ENCODE measurements at regions not wholly inside any gene's neighbourhood (a gene's known extent, or its start where the extent isn't known, plus 50 kb on each side); places are given as distances from the start of the nearest gene placed in this dataset.
A peak's percentile ranks its signal among the peaks of the same experiment; 100 is the strongest.
"Not testable (repeated sequence)": the region's sequence is repeated elsewhere in the genome, so short reads cannot be mapped to it uniquely, and the experiment has no call there.

DNA sequence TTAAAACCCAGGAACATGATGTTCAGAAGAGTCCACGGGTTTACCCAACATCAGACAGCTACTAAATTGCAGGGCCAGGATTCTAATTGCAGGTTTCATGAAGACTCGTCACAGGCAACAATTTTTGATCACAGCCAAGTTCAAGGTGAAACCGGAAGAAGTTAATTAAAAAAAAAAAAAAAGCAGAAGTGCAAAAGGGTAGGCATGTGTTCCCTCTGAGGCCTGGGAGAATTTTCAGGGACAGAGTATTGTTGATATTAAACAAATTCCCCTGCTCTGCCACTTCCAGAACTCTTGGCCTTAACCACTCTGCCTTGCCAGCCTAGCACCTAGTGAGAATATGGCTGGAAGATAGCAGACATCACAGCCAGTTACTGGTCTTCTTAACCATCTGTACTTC lies 99.4 kb upstream of the TRIB2 start:
- no peak overlapping the region for H3K4me3 ChIP-seq (ENCODE audit: low read depth, low read length)
- no peak for DNase-seq (ENCODE audit: low read depth)

DNA sequence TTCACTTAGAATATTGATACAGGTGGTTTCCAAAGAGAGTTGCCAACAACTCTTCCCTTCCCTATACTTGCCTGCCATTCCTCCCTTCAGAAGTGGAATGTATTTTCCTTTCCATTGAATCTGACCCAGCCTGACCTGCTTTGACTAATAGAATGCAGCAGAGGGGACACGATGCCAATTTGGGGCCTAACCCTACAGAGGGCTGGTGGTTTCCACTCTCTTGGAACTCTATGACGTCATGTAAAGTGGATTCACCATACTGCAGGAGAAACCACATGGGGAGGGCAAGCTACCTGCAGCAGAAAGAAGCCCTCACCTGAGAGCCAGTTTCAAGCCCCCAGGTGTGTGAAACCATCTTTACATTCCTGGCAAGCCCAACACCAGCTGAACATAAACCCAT lies 98.9 kb upstream of the TRIB2 start:
- no peak for DNase-seq (ENCODE audit: low read depth)
- no peak overlapping the region for H3K4me3 ChIP-seq (ENCODE audit: low read depth, low read length)

DNA sequence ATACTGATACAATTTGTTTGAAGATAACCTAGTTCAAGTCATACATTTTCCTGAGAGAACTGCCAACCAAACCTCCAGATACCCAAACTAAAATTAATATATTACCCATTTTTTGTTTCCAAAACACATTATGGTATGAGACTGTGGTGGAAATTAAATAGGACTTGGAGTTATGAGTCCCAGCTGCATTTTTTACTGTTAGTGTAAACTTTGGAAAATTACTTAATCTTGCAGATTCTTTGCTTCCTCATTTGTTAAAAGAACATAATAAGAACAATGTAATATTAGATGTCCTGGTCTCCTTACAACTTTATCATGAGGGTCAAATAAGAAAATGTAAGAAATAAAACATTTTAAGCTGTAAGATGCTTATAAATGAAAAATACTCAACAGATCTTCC lies 98.2 kb upstream of the TRIB2 start:
- H3K4me3 ChIP-seq (ENCODE audit: low read depth, low read length): no peak overlapping the region

DNA sequence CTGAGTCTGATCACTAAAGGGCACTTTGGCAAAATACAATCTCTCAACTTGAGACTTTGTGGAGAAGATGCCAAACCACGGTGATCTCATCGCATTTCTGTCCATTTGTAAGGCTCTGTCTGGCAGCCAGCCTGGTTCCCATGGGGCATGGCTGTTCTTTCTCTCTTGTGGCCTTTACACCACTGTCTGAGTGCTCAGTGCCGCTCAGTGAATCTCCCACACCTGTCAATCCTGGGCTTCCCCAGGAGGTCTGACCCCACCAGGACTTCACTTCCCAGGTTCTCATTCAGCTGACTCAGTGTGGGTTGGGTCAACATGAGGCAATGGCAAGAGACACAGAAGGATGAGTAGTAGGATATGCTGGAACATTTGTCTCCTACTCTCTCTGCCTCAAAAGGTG lies 96.8 kb upstream of the TRIB2 start:
- DNase-seq (ENCODE audit: low read depth): peak; percentile 99
- H3K4me3 ChIP-seq (ENCODE audit: low read depth, low read length): no peak overlapping the region

More for the DNA sequence above, 98.2 kb upstream of the TRIB2 start:
- no peak for DNase-seq (ENCODE audit: low read depth)

DNA sequence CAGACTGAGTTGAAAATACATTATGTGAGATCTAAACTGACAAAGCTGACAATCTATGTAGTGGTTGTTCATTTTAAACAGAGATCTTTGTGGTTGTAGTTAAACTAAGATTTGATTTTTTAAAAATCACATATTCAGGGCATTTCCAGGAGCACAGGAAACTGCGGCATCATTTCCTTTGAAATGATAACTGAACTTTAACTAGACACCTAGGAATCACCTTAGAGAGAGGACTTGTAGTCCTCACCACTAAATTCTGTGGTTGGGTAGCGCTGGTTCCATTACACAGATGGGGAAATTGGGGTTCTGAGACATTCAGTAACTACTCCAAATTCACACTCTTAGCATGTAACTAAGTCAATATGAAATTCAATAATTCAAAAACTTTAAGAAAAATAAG lies 96.0 kb upstream of the TRIB2 start:
- no peak overlapping the region for H3K4me3 ChIP-seq (ENCODE audit: low read depth, low read length)
- DNase-seq (ENCODE audit: low read depth): no peak

DNA sequence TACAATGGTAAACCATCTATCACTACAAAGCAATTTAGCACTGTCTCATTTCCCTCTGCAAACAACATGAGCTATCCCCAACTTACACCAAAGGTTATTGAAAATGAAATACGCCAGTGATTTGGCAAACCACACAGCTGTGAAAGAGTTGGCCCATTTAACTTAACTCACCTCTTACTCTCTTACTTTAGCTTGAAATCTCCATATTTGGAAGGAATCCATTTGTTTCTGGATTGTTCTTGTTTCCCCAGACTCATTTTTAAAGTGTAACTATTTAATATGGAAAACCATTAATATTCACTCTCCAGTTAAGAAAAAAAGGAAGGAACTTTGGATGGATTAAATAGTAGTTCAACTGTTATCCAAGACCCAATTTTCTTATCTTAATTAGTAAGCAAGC lies 93.7 kb upstream of the TRIB2 start:
- DNase-seq (ENCODE audit: low read depth): no peak
- H3K4me3 ChIP-seq (ENCODE audit: low read depth, low read length): no peak overlapping the region

DNA sequence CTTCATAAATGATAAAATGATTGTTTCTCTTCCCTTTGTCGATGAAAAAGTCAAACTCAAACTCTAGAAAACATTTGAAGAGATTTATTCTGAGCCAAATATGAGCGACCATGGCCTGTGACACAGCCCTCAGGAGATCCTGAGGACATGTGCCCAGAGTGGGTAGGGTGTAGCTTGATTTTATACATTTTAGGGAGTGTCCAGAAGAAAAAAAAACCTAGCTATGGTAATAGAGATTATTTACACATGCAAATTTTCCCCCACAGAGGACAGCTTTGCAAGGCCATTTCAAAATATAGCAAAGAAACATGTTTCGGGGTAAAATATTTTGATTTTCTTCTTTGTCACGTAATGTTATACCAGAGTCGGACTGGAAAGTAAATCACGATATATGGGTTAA lies 92.4 kb upstream of the TRIB2 start:
- DNase-seq (ENCODE audit: low read depth): no peak
- no peak overlapping the region for H3K4me3 ChIP-seq (ENCODE audit: low read depth, low read length)

DNA sequence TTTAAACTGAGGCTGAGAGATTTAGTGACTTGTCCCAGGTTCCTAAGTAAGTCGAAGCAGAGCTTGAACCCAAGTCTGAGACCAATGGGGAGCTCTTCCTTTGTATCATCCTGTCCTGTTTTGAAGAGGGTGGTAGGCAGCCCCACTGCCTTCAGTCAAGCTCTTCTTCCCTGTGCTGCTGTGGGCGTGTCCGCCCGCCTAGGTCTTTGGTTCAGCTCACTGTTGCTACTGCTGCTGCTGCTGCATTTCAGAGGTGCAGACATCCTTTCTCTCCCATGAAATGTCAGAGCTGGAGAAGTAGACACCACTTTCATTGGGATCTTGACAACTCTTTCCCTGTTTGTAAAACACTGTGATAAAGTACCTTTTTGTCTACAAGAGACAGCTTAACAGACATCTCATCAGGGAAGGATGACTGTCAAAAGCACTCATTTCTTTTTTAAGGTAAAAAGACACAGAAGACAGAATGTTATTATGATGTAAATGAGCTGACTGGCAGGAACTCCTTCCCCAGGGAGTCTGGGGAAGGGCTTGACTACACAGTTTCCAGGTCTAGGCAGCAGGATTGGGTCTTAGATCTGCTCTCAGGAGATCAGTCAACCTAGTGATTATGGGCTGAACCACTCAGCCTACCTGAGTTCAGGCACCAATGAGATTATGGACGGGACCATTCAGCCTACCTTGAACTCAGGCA lies 91.7 kb upstream of the TRIB2 start:
- DNase-seq (ENCODE audit: low read depth): no peak
- no peak overlapping the region for H3K4me3 ChIP-seq (ENCODE audit: low read depth, low read length)

DNA sequence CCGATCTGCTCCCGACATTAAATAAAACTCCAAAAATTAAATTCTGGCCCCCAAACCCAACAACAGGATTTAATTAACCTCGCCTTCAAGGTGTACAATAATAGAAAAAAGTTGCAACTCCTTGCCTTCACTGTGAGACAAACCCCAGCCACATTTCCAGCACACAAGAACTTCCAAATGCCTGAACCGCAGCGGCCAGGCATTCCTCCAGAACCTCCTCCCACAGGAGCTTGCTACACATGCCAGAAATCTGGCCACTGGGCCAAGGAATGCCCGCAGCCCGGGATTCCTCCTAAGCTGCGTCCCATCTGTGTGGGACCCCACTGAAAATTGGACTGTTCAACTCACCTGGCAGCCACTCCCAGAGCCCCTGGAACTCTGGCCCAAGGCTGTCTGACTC lies 88.2 kb upstream of the TRIB2 start:
- DNase-seq (ENCODE audit: low read depth); H3K4me3 ChIP-seq (ENCODE audit: low read depth, low read length): not testable (repeated sequence)

DNA sequence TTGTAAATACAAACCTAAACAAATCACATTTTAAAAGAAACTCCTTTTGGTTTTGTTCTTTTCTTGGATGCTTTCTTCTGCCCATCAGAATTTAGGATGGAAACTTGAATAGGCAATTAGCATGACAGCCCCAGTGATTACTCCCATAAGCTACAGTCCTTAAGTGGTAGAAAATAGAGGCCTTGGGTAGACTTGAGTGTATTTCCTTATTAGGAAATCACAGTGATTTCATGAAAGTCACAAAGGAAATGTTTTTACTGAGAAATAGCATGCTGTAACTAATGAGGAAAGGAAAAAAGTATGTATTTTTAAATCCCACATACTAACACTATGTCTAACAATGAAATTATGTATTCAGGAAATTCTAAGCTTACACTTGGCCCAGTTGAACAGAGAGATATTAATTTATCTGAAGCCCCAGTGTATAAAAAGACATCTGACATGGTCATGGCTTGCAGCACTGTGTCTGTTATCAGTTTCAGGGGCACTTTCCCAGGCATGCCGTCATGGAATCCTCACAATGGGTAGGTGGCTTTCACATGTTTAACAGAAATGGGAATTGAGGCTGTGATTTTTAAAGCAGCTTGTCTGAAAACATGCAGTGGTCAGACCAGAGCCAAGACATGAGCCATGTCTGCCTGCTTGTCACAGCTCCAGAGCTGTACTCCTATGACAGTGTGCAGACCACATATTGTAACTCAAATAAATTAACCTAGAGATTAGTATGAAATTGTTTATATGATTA lies 79.7 kb upstream of the TRIB2 start:
- no peak overlapping the region for H3K4me3 ChIP-seq (ENCODE audit: low read depth, low read length)
- DNase-seq (ENCODE audit: low read depth): no peak

DNA sequence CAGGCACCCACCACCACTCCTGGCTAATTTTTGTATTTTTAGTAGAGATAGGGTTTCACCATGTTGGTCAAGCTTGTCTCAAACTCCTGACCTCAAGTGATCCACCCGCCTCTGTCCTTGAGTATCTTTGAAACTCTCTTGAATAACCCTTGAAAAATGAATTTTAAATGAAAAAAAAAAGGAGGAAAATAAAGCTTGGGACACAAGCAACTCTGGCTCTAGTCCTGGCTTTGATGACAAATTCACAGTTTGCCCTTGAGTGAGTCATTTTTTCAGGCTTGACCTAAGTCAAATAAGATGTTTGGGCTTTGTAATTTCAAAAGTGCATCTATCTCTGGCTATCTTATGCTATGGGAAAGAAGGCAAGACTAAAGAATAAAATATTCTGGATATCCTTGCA lies 79.0 kb upstream of the TRIB2 start:
- DNase-seq (ENCODE audit: low read depth): no peak
- no peak overlapping the region for H3K4me3 ChIP-seq (ENCODE audit: low read depth, low read length)

DNA sequence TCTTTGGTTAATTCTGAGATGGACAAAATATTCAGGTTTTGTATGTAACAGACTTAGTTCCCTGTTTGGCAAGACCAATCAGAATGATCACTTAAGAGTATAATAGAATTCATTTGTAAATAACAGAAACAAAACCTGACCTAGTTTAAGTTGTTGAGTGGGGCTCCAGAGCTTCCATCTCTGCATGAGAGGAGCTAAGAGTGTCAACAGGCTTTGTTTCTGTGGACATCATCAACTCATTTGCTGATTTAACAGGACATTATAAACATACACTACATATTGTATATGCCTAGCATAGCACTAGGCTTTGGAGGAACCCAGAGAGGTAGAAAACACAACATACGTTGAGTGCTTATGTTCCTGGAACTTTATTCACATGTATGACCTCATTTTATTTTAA lies 75.3 kb upstream of the TRIB2 start:
- H3K4me3 ChIP-seq (ENCODE audit: low read depth, low read length): no peak overlapping the region
- no peak for DNase-seq (ENCODE audit: low read depth)

DNA sequence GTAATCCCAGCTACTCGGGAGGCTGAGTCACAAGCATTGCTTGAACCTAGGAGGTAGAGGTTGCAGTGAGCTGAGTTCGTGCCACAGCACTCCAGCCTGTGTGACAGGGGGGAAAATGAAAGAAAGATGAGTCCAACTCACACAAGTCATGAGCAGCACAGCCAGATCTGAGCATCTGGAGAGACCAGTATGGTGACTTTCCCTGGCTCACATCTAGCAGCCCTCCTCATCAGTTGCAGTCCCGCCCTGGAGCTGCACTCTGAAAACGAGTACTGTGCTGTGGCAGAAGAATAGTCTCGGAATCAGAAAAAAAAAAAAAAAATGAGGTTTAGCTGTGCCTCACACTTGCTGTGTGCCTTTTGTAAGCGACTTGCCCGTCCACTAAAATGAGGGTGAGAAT lies 74.4 kb upstream of the TRIB2 start:
- DNase-seq (ENCODE audit: low read depth): no peak
- H3K4me3 ChIP-seq (ENCODE audit: low read depth, low read length): no peak overlapping the region

DNA sequence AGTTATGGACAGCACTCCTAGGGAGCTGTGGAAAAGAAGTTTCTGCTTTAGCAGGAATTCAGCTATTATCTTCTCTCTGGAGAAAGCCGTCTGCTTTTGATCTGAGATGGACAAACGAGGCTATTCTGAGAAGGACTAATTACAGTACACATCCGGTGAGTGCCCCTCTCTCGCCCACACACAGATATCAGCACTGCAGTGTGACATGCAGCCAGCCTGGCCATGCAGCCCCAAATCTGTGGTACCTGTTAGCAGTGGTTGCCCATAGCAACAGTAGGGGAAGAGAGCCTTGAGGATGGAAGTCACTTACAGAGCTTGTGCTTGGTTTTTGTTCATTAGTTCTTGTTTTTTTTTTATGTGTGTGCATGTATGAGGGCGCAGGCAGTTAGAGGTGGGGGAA lies 73.9 kb upstream of the TRIB2 start:
- DNase-seq (ENCODE audit: low read depth): no peak
- no peak overlapping the region for H3K4me3 ChIP-seq (ENCODE audit: low read depth, low read length)

DNA sequence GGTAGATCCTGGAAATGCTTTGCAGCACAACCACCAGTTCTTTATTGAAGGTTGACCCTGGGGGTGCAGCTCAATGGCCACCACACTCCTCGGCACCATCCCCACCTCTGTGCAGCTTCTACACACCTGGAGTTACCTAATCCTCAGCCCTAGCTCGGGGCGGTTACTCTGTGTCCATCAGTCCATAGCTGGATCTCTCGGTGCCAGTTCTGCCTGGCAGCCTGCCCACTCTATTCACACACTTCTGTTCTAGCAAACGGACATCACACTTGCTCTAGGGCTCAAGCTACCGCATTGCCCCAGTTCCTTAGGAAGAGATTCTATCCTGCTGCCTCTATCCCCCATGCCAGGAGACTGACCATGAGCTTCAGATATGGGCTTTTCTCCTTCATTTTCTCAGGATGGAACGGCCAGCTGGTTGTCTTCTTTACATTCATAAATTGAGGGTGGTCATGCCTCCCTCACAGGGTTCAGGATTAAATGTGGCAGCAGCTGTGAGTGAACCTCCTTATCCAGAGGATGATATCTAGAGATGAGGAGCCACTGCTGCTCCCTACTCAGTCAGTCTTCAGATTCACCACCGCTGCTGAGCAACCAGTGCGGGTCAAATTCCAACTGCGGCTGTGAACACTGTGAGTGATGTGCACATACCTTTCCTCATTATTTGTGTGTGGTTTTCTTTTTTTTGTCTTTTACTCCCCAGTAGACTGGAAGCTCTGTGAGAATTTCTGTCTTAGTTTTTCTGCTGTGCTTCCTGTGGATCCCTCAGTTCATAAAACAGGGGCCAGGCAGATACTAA lies 66.9 kb upstream of the TRIB2 start:
- DNase-seq (ENCODE audit: low read depth): no peak

DNA sequence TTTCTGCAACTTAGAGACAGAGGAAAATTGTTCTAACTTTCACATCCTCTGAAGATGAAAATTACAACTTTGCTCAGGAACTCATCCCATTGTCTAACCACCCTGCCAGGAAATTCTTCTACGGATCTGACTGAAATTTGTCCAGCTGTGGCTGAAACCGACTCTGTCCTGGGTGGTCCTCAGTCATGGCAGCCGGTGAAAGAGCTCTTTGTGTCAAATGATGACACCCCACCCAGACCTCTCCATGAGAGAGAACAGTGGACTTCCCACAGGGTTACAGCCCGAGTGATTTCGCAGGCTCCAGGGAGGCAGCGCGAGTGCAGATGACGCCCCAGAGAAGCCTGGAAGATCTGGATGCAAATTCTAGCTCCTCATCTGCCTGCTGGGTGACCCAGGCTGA lies 65.1 kb upstream of the TRIB2 start:
- no peak overlapping the region for H3K4me3 ChIP-seq (ENCODE audit: low read depth, low read length)
- DNase-seq (ENCODE audit: low read depth): no peak

More for the DNA sequence above, 66.9 kb upstream of the TRIB2 start:
- H3K4me3 ChIP-seq (ENCODE audit: low read depth, low read length): no peak overlapping the region

DNA sequence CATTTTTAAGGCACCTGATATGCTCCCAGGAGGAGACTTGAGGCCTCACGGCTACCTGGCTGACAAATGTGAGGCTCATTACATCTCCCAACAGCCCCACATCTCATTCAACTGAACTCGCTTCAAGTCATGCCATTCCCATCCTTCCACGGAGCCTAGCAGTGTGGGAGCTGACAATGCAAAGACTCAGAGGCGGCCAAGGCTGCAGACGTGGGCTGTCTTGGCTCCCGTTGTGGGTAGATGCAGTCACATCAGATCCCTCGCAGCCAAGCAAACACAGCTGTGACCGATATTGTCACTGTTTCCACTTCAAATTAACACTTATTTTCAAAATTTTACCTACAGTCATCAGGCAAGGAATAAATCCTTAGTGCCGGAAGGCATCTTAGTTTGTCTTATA lies 64.0 kb upstream of the TRIB2 start:
- H3K4me3 ChIP-seq (ENCODE audit: low read depth, low read length): no peak overlapping the region
- DNase-seq (ENCODE audit: low read depth): no peak

DNA sequence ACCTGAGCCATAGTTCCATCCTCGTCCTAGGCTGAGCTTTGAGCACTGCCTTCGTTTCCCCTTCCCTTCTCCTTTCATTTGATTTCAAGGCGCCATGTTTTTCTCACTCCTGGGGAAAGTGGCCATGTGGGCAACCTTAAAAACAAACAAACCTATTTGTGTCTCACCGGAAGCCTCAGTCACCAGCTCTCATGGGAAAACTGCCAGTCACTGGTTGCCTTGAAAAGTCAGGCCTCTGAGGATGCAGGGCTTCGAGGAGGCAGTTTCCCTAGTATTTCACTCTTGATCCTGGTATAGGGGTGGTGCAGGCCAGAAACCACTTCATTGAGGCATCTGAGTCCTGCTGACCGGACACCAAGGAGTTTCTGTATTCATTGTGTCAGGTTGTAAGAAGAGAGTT lies 59.2 kb upstream of the TRIB2 start:
- H3K4me3 ChIP-seq (ENCODE audit: low read depth, low read length): no peak overlapping the region
- no peak for DNase-seq (ENCODE audit: low read depth)

DNA sequence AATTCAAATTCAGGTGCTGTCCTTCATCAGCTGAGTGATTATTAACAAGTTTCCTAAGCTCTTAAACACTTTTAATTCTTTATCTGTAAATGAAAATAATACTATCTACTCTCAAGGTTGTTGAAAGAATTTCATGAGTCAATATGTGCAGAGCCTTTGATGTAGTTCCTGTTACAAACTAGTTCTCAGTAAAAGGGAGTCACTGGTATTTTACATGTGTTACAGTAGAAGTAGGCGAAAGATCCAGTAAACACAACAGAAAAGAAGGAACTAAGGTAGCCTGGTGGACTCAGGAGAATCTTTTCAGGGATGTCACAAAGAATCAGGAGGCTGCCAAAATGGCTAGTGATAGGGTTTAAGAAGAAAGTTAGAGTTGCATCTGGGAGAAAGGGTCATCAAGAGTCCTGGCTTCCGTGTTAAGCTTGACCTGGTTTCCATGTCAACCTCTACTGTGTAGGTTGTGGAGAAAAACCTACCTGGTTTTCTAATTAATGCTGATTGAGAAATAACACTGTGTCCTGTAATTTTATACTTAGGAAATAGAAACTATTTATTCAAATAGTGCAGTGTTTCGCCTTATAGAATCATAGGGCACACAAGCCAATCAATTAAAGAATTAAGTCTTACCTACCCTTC lies 58.3 kb upstream of the TRIB2 start:
- H3K4me3 ChIP-seq (ENCODE audit: low read depth, low read length): no peak overlapping the region
- DNase-seq (ENCODE audit: low read depth): no peak

DNA sequence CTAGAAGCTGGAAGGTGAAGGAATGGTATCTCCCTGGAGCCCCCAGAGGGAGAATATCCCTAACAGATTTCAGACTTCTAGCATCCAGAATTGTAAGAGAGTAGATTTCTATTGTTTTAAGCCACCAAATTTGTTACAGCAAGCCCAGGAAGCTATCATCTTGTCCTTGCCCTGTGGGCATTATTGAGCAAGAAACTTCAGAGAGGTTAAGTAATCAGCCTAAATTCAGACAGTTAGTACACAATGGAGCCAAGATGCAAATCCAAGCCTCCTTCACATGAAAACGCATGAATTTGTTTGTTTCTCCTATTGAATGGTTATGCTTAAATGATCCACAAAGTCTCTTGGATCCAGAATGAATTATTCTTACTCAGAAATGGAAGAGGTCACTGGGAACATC lies 55.2 kb upstream of the TRIB2 start:
- H3K4me3 ChIP-seq (ENCODE audit: low read depth, low read length): no peak overlapping the region
- DNase-seq (ENCODE audit: low read depth): no peak
